ENCODE measurements at regions not wholly inside any gene's neighbourhood (a gene's known extent, or its start where the extent isn't known, plus 50 kb on each side); places are given as distances from the start of the nearest gene placed in this dataset.
"Not testable (repeated sequence)": the region's sequence is repeated elsewhere in the genome, so short reads cannot be mapped to it uniquely, and the experiment has no call there.

DNA sequence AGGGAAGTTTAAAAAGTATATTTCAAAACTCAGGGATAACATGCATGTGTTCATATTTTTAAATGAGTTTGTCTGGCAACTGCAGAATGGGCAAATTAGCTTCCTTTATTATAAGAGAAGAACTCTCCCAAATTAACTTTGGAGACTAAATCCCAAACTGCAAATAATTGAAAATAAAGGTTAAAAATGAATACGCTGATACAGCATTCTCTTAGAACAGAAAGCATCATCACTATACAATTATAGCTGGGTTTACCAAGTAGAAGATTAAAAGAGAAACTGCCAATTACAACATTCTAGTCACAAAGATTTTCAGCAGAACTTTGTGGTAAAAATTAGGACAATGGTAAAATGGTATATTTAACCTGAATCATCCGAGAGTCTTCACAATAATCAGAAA is 73.3 kb downstream of the OLFM4 start:
- DNase-seq, result no peak

DNA sequence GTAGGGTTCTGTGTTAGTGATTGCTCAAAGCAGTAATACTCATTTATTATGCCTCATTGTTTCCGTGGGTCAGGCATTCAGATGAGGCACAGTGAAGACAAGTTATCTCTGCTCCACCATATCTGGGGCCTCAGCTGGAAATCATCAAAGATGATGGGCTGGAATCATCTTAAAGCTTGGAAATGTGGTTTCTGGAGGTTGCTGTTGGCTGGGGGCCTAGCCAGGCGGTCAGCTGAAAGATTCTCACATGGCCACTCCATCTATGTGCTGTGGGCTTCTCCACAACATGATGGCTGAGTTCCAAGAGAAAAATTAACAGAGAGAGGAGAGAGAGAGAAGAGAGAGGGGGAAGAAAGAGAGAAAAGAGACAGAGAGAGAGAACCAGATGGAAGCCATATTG is 75.5 kb downstream of the OLFM4 start:
- no peak for DNase-seq

DNA sequence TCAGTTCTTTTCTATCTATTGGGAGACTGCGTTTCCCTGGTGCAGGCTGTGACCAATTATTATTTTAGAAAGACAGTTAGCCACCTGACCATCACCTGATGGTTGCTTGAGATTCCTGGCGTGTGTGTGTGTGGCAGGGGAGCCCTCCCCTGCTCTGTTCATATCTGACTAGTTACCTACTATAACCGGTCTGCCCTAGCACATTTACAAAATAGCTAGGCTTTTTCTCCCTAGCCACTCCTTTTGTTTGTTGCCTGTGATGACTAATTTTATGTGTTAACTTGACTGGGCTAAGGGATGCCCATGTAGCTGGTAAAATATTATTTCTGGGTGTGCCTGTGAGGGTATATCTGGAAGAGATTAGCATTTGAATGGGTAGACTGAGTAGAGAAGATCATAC is 76.9 kb downstream of the OLFM4 start:
- no peak for DNase-seq

DNA sequence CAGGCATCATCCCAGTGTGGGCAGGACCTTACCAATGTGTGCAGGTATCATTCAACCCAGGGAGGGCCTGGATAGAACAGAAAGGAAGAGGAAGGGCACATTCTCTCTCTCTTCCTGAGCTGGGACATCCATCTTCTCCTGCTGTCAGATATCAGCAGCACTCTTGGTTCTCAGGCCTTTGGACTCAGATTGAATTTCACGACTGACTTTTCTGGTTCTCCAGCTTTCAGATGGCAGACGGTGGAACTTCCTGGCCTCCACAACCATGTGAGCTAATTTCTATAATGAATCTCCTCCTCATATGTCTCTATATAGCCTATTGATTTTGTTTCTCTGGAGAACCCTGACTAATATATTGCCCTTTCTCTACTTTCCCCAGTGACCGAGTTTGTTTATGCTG is 77.3 kb downstream of the OLFM4 start:
- DNase-seq, result no peak

DNA sequence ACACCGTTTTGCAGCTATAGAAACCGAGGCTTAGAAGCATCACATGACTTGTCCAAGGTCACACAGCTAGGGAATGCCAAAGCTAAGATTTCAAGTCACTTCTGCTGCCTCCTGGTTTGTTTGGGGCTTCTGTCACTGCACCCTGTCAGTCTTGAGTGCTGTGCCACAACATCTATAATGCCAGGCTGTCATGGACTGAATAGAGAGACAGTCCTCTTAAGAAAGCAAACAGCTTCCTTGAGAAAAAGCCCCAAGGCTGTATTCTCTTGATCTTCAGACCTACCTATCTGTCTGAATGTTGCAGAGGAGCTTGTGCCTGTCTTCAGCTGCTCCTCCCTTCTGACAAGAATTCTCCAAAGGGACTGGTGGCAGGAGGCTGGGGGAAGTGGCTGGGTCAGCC is 81.6 kb downstream of the OLFM4 start:
- no peak for DNase-seq

DNA sequence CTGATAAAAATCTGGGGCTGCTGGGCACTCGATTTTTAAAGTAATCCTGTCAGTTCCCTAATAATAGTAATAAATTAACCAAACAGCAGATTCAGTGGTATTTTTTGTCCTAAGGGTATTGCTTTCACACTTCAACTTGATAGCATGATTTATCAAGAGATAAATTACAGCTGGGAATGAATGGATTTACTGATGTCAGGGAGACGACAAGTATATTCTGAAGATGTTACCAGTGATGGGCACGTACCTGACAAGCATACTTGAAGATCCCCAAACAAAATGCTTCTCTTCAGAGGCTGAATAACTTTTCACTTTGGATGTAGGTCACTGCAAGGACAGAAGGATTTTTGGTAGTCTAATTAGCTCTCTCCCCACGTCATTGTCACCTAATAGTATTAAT is 82.0 kb downstream of the OLFM4 start:
- DNase-seq, result no peak

DNA sequence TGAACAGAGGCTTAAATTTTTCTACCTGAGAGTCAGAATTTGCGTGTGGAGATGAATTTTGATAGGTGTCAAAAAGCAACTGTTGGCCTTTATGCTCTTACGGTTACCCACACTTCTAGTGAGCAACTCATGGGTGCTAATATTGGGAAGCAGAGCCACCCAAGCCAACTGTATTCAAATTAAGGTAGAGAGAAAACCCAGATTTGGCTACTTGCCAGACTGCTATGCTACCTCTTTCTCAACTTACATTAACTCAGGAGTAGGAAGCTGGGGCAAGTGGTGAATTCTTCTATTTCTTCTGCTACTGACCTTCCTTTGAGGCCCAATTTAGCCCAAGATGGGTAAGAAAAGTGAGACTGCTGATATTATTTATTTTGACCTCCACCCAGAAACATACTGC is 83.9 kb downstream of the OLFM4 start:
- no peak for DNase-seq

DNA sequence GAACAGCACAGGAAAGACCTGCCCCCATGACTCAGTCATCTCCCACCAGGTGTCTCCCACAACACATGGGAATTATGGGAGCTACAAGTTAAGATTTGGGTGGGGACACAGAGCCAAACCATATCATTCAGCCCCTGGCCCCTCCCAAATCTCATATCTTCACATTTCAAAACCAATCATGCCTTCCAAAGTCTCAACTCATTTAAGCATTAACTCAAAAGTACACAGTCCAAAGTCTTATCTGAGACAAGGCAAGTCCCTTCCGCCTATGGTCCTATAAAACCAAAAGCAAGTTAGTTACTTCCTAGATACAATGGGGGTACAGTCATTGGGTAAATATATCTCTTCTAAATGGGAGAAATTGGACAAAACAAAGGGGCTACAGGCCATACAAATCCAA is 88.4 kb downstream of the OLFM4 start:
- not testable (repeated sequence) for DNase-seq

DNA sequence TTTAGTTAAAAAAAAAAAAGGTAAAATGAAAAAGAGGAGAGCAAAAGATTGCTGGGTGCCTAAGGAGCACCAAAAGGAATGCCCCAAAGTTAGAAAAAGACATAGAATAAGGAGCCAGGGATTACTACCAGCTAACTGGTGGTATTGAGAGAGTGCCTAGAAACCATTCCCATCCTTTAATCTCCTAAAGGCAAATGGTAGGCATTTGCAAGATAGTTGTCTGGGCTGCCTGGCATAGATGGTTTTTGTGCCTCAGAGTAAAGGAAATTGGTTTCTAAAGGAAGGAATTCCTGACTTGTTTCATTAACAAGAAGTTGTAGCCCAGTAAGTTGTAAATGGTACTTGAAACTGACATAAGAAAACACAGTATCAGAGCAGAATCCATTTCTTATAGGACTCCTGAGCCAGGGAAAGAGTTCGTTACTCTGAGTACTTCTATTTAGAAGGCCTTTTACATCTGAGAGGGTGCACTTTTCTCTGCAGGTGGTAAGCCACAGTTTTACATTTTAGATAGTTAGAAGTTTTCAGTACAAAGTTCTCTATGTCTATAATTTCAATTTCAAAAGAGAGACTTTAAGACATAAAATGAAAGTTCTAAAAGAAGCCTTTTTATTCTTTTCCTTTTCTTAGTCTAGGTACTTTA is 92.6 kb downstream of the OLFM4 start:
- no peak for DNase-seq

DNA sequence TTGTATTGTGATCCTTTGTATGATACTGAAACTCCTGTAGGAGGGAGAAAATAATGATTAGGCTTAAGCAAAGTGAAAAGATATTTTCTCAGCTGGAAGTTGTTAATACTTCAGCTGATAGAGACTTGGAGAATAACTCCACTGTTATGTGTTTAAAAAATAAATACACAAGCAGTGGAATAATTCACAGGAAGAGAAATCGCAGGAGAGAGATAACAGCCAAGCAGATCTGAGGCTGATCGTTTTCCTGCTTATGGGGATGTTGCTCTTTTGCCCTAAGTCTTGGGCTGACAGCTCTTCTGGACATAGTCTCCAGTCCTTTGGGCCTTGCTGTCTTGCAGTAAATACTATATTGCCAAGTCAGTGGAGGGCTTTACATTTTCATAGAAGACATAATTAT is 93.3 kb downstream of the OLFM4 start:
- DNase-seq, result no peak

DNA sequence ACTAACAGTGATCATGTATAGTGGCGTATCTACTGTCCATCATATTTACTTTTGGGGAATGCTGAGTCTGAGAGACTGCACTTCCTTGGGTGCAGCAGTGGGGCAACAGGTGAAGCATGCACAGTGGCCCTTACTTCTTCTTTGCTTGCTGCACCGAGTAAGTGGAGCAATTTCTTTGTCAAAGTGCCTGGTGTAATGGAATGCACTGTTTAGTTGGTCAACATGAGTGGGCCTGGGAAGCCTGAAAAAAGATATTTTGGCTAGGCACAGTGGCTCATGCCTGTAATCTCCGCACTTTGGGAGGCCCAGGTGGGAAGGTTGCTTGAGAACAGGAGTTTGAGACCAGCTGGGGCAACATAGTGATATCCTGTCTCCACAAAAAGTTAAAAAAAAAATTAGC is 94.9 kb downstream of the OLFM4 start:
- no peak for DNase-seq

DNA sequence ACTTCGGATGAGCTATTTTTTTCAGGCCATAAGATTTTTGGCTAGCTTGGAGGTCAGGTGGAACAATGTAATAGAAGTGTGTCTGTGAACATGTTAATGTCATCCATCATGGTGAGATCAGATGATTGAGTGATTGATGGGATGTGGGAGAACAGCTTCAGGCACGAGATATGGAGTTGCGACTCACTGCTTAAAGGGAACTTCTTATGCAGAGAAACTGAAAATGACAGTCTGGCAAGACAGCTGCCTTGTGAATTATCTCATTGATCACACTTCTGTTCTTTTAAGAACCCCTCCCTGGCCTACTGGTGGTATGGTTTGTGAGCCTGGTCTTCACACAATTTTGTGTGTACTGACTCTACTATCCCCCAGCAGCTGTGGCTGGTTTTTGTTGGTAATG is 96.0 kb downstream of the OLFM4 start:
- no peak for DNase-seq

DNA sequence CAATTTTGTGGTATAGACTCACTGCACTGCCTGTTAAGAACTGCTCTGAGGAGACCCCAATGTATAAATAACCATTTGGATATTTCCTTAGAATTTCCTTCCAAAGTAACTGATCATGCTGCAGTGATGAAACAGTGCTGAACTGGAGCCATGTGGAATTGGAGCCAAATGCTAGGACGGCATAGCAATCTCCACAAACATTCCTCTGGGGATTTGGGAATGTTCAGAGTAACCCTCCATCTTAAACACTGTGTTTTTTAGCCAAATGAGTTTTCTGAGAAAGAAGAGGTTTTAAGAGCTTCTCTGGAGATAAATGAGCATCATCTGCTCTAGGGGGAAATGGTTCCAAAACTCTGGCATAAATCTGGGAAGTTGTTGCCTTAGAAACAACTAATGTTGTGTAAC is 98.2 kb downstream of the OLFM4 start:
- DNase-seq, result no peak

DNA sequence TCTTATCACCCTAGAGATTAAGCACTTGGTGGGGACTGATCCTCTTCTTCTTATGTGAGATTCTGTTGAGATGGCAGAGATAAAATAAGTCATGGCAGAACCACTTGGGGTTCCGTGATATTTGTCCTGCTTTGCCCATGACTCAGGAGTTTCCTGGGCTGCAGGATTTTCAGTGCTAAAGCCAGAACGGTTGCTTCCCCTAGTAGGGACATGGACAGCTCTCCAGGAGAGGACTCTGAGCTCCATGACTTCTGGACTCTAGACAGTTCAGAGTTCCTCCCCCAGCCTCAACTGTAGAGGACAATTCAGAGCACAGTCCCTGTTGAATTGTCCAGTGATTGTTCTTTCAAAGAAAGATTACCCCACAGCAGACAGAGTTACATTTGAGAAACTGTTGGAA is 98.8 kb downstream of the OLFM4 start:
- DNase-seq, result no peak

DNA sequence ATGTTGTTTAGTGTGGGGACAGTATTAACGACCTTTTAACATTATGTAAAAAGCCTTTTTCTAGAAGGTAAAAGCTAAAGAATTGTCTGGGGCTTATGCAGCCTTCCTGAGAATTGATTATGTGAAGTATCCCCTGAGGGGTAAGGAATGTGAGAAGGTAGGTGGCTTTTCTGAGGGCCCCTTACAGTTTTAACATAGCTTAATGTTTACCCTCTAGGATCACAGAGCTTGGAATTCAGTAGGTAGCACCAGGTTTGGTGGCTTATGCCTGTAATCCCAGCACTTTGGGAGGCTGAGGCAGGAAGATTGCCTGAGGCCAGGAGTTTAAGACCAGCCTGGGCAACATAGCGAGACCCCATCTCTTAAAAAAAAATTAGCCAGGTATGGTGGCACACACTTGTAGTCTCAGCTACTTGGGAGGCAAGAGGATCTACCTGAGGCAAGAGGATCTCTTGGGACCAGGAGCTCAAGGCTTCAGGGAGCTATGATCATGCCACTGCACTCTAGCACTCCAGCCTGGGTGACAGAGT is 101.3 kb downstream of the OLFM4 start:
- no peak for DNase-seq

DNA sequence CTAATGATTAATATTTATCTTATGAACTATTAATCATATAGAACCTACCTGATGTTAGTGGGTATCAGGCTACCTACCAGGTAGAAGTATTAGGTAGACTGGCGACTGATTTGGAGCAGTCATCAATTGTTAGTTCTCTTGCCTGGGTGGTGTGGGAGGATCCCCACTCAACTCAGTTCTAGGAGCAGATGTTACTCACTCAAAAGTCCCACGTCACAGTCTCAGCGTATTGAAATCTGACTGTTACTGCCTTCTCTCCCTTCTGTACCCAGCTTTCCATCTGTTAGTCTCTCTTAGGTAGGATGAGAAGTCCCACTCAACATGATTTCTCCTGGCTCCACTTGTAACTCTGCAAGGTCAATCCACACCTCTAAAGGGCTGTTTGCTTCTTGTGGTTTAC is 102.7 kb downstream of the OLFM4 start:
- no peak for DNase-seq

DNA sequence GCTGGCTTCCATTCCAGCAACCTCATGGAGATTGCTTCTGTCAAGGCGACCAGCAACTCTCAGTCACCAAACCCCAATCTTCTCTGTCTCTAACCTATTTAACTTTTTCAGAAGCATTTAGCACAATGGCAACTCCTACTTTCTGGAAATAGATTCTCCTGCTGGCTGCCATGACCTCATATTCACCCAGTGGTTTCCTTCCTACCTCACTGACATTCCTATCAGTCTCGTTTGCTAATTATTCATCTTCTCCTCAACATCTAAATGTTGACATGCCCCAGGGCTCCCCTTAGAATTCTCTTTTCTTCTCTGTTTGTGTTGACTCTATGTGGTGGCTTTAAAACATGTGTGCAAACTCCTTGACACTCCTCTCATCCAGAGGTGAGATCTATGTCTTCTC is 106.7 kb downstream of the OLFM4 start:
- no peak for DNase-seq

DNA sequence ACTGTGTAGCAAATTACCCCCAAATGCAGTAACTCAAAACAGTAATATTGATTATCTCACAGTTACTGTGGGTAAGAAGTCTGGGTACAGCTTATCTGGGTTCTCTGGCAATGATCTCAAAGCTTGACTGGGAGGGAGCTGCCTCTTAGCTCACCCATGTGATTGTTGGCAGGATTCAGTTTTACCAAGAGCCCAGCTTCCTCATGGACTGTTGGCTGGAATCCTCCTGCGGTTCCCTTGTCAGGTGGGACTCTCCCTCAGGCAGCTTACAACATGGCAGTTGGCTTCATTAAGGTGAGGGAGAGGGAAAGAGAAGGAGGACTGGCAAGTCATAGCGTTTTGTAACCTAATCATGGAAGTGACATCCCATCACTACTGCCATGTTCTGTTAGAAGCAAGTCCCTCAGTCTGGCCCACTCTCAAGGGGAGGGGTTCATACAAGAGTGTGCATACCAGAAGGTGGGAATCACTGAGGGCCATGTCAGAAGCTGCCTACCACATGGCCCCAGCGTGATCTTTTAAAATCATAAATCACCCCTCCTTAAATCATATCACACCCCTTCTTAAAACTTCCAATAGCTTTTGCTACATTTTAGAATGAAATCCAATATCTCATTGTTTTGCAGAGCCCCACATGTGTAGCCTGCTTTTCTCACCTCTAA is 108.1 kb downstream of the OLFM4 start:
- no peak for DNase-seq

DNA sequence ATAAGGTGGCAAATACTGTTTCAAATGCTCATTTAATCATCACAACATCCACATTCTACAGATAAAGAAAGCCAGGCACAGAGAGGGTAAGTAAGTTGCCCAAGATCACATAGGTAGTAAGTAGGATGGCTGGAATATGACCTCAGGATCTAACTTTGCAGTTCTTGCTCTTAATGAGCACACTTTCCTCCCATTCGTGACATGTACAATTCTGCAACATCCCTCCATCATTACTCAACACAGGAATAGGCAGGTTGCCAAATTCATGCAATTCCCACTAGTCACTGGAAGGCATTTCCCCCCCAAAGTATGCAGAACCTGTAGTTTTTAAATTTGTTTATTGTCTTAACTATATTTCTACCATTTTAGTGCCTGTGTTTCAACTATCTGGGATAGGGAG is 109.2 kb downstream of the OLFM4 start:
- DNase-seq, result no peak

DNA sequence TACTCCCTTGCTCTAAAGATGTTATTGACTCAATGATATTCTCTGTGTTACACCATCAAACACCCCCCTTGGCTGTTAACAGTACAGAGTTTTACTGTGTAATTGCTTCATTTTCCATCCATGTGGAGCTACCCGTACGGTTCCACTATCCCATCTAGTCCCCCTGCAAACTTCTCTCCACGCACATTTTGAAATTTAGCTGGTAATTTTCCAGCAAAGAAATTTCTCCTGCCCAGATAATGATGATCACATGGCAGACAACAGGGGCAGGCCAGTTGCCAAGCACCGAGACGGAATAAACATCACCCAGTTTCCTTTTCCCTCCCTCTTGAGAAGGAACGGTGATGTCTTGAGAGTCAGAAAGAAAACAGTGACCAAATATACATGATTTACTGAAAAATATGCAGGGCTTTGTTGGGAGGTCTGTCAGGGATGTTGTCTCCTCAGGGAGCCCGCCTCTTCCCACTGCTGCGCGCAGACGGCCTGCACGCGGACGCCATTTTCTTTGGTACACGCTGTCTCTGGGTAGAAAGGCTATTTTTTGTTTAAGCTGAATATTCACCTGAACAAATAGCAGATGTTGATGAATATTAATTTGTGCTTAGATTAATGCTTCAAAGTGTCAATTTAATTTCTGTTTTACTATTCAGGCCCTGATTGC is 109.9 kb downstream of the OLFM4 start:
- no peak for DNase-seq

DNA sequence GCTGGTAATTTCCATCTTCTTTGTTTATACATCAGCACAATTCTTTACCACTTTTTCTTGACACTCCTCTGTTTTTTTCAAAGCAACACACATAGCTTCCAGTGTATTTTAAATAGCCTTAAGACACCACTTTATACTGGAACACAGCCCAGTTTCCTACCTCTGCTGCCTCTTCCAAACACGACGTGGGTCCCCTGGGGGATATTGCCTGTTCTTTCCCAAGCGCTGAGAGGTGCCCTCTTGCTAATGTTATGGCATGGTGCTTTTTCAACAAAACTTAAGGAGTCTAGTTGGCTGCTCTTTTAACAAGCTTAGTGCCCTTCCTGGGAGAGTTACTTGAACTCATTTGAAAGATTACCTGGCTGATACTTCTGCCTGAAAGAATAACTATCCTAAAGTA is 112.7 kb downstream of the OLFM4 start:
- DNase-seq, result no peak

DNA sequence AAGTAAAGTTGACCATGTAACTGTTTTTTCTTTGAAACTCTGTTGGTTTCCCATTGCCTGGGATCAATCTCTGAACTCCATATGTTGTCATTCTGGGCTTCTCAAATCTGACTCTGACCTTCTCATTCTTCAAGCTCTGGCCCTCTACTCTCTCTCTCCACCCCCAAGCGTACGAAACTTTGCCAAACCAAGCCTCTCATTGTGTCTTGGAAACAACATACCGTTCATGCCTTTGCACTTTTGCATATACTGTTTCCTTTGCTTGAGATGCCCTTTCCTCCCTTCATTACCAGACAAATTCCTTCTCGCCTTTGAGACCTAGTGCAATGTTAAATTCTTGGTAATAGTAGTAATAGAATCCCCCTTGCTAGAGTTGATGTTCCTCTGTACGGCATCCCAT is 113.7 kb downstream of the OLFM4 start:
- no peak for DNase-seq

DNA sequence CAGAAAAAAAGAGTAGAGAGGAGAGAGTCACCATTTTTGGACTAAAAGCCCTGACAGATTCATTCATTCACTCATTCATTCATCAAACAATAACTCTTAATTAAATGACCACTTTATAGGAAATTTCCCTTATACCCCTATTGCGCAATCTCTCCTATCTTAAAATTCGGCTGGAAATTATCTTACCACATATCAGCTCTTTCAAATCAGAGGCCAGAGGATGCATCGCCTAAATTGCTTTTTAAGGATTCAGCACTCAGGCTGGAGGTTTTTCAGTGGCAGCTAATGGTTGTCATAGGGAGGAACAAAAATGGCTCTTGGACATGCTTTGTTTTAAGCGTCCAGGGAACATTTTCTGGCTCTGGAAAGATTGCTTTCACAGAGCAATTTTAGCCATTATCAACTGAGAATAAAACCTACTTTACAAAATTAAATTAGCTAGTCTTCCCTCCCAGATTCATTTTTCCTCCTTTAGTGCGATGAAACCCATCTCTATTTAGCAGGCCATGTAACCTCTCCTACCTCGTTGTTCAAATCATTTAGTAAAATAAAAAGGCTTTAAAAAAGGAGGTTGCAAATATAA is 115.2 kb downstream of the OLFM4 start:
- DNase-seq, result no peak

DNA sequence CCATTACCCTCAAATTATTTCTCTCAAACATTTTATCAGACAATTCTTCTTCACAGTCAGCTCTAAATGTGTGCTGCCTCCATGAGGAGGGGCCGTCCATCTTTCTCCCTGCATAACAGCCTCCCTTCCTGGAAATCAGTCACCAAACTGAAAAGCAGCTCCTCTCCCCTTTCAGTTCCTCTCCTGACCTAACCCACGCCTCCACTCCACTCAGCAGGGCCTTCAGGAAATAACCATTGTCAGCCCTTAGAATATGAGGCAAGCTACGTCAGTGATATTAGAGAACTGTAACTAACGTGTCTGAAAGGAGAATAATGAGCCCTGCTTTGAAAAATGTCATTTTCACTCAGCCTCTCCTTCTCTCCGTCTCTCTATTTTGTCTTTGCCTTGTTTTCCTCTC is 116.2 kb downstream of the OLFM4 start:
- DNase-seq, result no peak

All from activated CD4-positive, alpha-beta T cell treated with anti-CD3 and anti-CD28 coated beads for 4 hours (primary cell).